GM12878 (cell line): ENCODE measurements at regions not wholly inside any gene's neighbourhood (a gene's known extent, or its start where the extent isn't known, plus 50 kb on each side); places are given as distances from the start of the nearest gene placed in this dataset.

ENCODE experiments used
- ATAC-seq: fragments of 200-7000 bp; cut with Tn5 transposase; 3 replicates; pipeline ENCODE4 v1.9.1; 2020; ENCODE audit warnings: mild to moderate bottlenecking, moderate library complexity
- BruUV-seq: library from RNA; stranded (reverse); fragments of 400-500 nt; replicated peaks from 2 replicates; lab custom pipeline; 2021; lab: Mats Ljungman, UMichigan
- CTCF ChIA-PET: fragments of 300-600 bp; sonication (Branson Sonifier 250); formaldehyde crosslinking; extraction: SDS; loops from one replicate; lab custom pipeline; 2021; ENCODE audit warnings: inconsistent platforms; lab: Yijun Ruan, JAX
- POLR2A ChIA-PET: fragments of 350-600 bp; formaldehyde crosslinking; extraction: SDS; loops from one replicate; lab custom pipeline; 2021; ENCODE audit warnings: inconsistent platforms; lab: Charles Lee
- RAD21 ChIA-PET: fragments of 300-600 bp; sonication (Branson Sonifier 250); formaldehyde crosslinking; loops from one replicate; lab custom pipeline; 2023; ENCODE audit warnings: antibody characterized with exemption; ENCODE audit not compliant: unreplicated experiment; lab: Charles Lee
- SMC1A ChIA-PET: fragments of 300-600 bp; sonication (Branson Sonifier 250); formaldehyde crosslinking; loops from one replicate; lab custom pipeline; 2023; ENCODE audit not compliant: unreplicated experiment, uncharacterized antibody; lab: Charles Lee
- DNase-seq: peaks from one replicate; pipeline ENCODE4 v3.0.0-alpha.2; 2011; ENCODE audit warnings: low read depth, low spot score
- FAIRE-seq: peaks from 3 replicates; lab custom pipeline; 2011; peaks lifted over from hg19 to GRCh38; lab: Jason Lieb, UNC
- H2AFZ ChIP-seq: 2 replicates; pipeline ENCODE4 v1.6.0; 2011; ENCODE audit warnings: low read depth, low read length, control low read depth; ENCODE audit not compliant: control insufficient read depth
- H3K27ac ChIP-seq: 2 replicates; pipeline ENCODE4 v1.5.1; 2011; ENCODE audit warnings: control low read depth; ENCODE audit not compliant: control insufficient read depth, insufficient read depth
- H3K27me3 ChIP-seq, 2 experiments: replicated peaks in 1 of 2; 2 replicates each; pipeline versions ENCODE4 v1.6.0 to v1.6.1; 2011; ENCODE audit warnings: low read length in 1 of 2; ENCODE audit not compliant: control insufficient read depth in 2 of 2, insufficient read depth in 2 of 2
- H3K36me3 ChIP-seq, 2 experiments: 2 replicates each; pipeline ENCODE4 v1.5.1; 2011; ENCODE audit warnings: low read length in 1 of 2; ENCODE audit not compliant: control insufficient read depth in 2 of 2, insufficient read depth in 2 of 2
- H3K4me1 ChIP-seq: 2 replicates; pipeline ENCODE4 v1.6.1; 2011; ENCODE audit warnings: mild to moderate bottlenecking, low read length, moderate library complexity, mixed read lengths; ENCODE audit not compliant: control insufficient read depth, insufficient read depth
- H3K4me2 ChIP-seq: 2 replicates; pipeline ENCODE4 v1.6.0; 2011; ENCODE audit warnings: control low read depth; ENCODE audit not compliant: control insufficient read depth, insufficient read depth
- H3K4me3 ChIP-seq: fragments of 200-600 bp; sonication (generic); 2 replicates; pipeline ENCODE4 v1.5.1; 2016
- H3K79me2 ChIP-seq: 2 replicates; pipeline ENCODE4 v1.6.0; 2011; ENCODE audit warnings: low read length; ENCODE audit not compliant: control insufficient read depth, insufficient read depth
- H3K9ac ChIP-seq: 2 replicates; pipeline ENCODE4 v1.8.0; 2011; ENCODE audit warnings: low read length, control low read depth, mixed read lengths; ENCODE audit not compliant: control insufficient read depth, insufficient read depth
- H3K9me3 ChIP-seq: replicated peaks from 3 replicates; pipeline ENCODE4 v1.5.1; 2011; ENCODE audit warnings: mild to moderate bottlenecking, low read length; ENCODE audit not compliant: control insufficient read depth, insufficient read depth
- H4K20me1 ChIP-seq: 2 replicates; pipeline ENCODE4 v1.6.0; 2011; ENCODE audit not compliant: control insufficient read depth, insufficient read depth
- ATF2 ChIP-seq: IDR thresholded peaks from 2 replicates; pipeline ENCODE4 v1.6.1; 2012; ENCODE audit warnings: low read length, inconsistent platforms
- BCL11A ChIP-seq: IDR thresholded peaks from 2 replicates; pipeline ENCODE4 v1.6.1; 2011; ENCODE audit warnings: low read depth, low read length
- DPF2 ChIP-seq: fragments of 450-650 bp; IDR thresholded peaks from 2 replicates; pipeline ENCODE4 v1.6.1; 2017; ENCODE audit warnings: mild to moderate bottlenecking
- E4F1 ChIP-seq: fragments of 450-650 bp; IDR thresholded peaks from 2 replicates; pipeline ENCODE4 v1.6.1; 2018; ENCODE audit warnings: borderline replicate concordance, mild to moderate bottlenecking; ENCODE audit not compliant: partially characterized antibody
- GATAD2B ChIP-seq: fragments of 450-650 bp; conservative IDR thresholded peaks from 2 replicates; pipeline ENCODE4 v1.6.1; 2017; ENCODE audit warnings: low read depth, mild to moderate bottlenecking, moderate library complexity
- HDGF ChIP-seq: fragments of 450-650 bp; IDR thresholded peaks from 2 replicates; pipeline ENCODE4 v1.6.1; 2016; ENCODE audit warnings: antibody characterized with exemption
- KDM1A ChIP-seq: fragments of 200-600 bp; sonication (generic); IDR thresholded peaks from 2 replicates; pipeline ENCODE4 v1.6.1; 2016; ENCODE audit warnings: borderline replicate concordance
- MYC ChIP-seq: IDR thresholded peaks from 2 replicates; pipeline ENCODE4 v1.6.1; 2011; ENCODE audit warnings: mild to moderate bottlenecking, low read length, moderate library complexity, inconsistent platforms; ENCODE audit not compliant: insufficient read depth, insufficient replicate concordance, insufficient read length, severe bottlenecking
- POU2F2 ChIP-seq: IDR thresholded peaks from 3 replicates; pipeline ENCODE4 v1.6.1; 2011; ENCODE audit warnings: low read depth, mild to moderate bottlenecking, low read length, borderline replicate concordance
- RAD21 ChIP-seq: IDR thresholded peaks from 2 replicates; pipeline ENCODE4 v1.6.1; 2011; ENCODE audit warnings: mild to moderate bottlenecking, low read depth, low read length, moderate library complexity; ENCODE audit not compliant: insufficient read depth
- RFX5 ChIP-seq: IDR thresholded peaks from 2 replicates; pipeline ENCODE4 v1.6.1; 2011; ENCODE audit warnings: low read depth, low read length, improper control_type of control experiment
- SMC3 ChIP-seq: IDR thresholded peaks from 2 replicates; pipeline ENCODE4 v1.6.1; 2011; ENCODE audit warnings: low read length, improper control_type of control experiment, borderline replicate concordance
- SRF ChIP-seq, 2 experiments: IDR thresholded peaks; 2 replicates each; pipeline ENCODE4 v1.6.1; 2011; ENCODE audit warnings: low read depth in 2 of 2, low read length in 2 of 2, mild to moderate bottlenecking in 1 of 2, moderate library complexity in 1 of 2
- SUZ12 ChIP-seq: fragments of 200-600 bp; sonication (generic); IDR thresholded peaks from one replicate; pipeline ENCODE4 v1.6.1; 2018; ENCODE audit warnings: antibody characterized with exemption, mild to moderate bottlenecking; ENCODE audit not compliant: unreplicated experiment
- ZNF274 ChIP-seq: IDR thresholded peaks from one replicate; pipeline ENCODE4 v1.8.0; 2011; ENCODE audit not compliant: insufficient read length, insufficient read depth
- WGBS: methylation state at CpG from one replicate; pipeline ENCODE4 v1.1.6; 2016; ENCODE audit warnings: low lambda C conversion rate; ENCODE audit not compliant: insufficient replicate concordance, insufficient coverage; ENCODE audit errors: missing lambda C conversion rate; 5-methylcytosine and 5-hydroxymethylcytosine counted together
- in situ Hi-C: fragments of 300-500 bp; cut with MboI; formaldehyde crosslinking; loops from 9 replicates; pipeline ENCODE4 v1.14.3; 2018; ENCODE audit warnings: mixed read lengths
- intact Hi-C: fragments of 100-400 bp; cut with micrococcal nuclease; formaldehyde crosslinking; loops from one replicate; pipeline ENCODE4 v1.14.2; 2022; ENCODE audit not compliant: unreplicated experiment

- Histone ChIP-seq H3K27ac (no peak overlapping the region), H3K36me3 (no peaks in the 10 kb centered on the region), H3K4me2 (no peak overlapping the region), H3K79me2 (no peaks in the 10 kb centered on the region), H3K9ac (no peak overlapping the region), H3K27me3 (no peaks in the 10 kb centered on the region), H3K4me3 (no peak overlapping the region), H2AFZ (no peak overlapping the region), H3K4me1 (no peaks in the 10 kb centered on the region), H3K9me3 (no peaks in the 10 kb centered on the region), H4K20me1 (no peaks in the 10 kb centered on the region)
- ATAC-seq (no peak), DNase-seq (no peak), FAIRE-seq (no peak)
- intact Hi-C loops (no loop called here), in situ Hi-C loops (no loop called here)
- no TSS peak for BruUV-seq
- no peak for TF ChIP-seq SMC3
- TF ChIP-seq SRF (IDR thresholded peaks at IDR 0.05; ENCODE audit: low read depth in 2 of 2, low read length in 2 of 2), result no peak
- TF ChIP-seq KDM1A, result no peak
- TF ChIP-seq POU2F2, result no peak
- no peak for TF ChIP-seq GATAD2B
- TF ChIP-seq DPF2, result no peak
- no peak for TF ChIP-seq ATF2
- no peak for TF ChIP-seq E4F1
- no peak for TF ChIP-seq ZNF274
- no peak for TF ChIP-seq SUZ12
- TF ChIP-seq MYC, result no peak
- no peak for TF ChIP-seq RAD21
- no peak for TF ChIP-seq BCL11A
- TF ChIP-seq HDGF, result no peak
- TF ChIP-seq RFX5, result no peak
- 40% methylated on average over 8 of the region's 8 CpGs for WGBS
- ChIA-PET RAD21 (no interaction called here), POLR2A (no interaction called here), SMC1A (no interaction called here), CTCF (no interaction called here)
Observed at GRCh38 chr7:67878808-67879207, 882.2 kb downstream of the TYW1 start.
